HG03354 (cell line): ENCODE measurements at regions not wholly inside any gene's neighbourhood (a gene's known extent, or its start where the extent isn't known, plus 50 kb on each side); places are given as distances from the start of the nearest gene placed in this dataset.
"Not testable (repeated sequence)": the region's sequence is repeated elsewhere in the genome, so short reads cannot be mapped to it uniquely, and the experiment has no call there.

ENCODE experiments used
- ATAC-seq: cut with Tn5 transposase; IDR thresholded peaks from one replicate; pipeline ENCODE4 v1.9.1; 2021; ENCODE audit warnings: mild to moderate bottlenecking; ENCODE audit not compliant: unreplicated experiment, poor library complexity, severe bottlenecking

- no peak for ATAC-seq
These were observed 932.4 kb upstream of the MAN1A1 start for GRCh38 chr6:120282005-120282404.

- no peak for ATAC-seq
These were observed 930.1 kb upstream of the MAN1A1 start for GRCh38 chr6:120279466-120280167.

- no peak for ATAC-seq
These were observed 929.3 kb upstream of the MAN1A1 start for GRCh38 chr6:120278689-120279396.

- peak; percentile 79 for ATAC-seq
These were observed 925.0 kb upstream of the MAN1A1 start for GRCh38 chr6:120274547-120274946.

GRCh38 chr6:120273411-120273810 lies 923.9 kb upstream of the MAN1A1 start:
- ATAC-seq, result no peak

- no peak for ATAC-seq
These were observed 922.5 kb upstream of the MAN1A1 start for GRCh38 chr6:120272038-120272437.

GRCh38 chr6:120268256-120268655 lies 918.7 kb upstream of the MAN1A1 start:
- not testable (repeated sequence) for ATAC-seq

GRCh38 chr6:120262354-120262753 lies 912.8 kb upstream of the MAN1A1 start:
- no peak for ATAC-seq

GRCh38 chr6:120260636-120261035 lies 911.1 kb upstream of the MAN1A1 start:
- ATAC-seq, result no peak

GRCh38 chr6:120254651-120255050 lies 905.1 kb upstream of the MAN1A1 start:
- ATAC-seq, result no peak

GRCh38 chr6:120248451-120248850 lies 898.9 kb upstream of the MAN1A1 start:
- no peak for ATAC-seq

GRCh38 chr6:120237221-120237620 lies 887.7 kb upstream of the MAN1A1 start:
- no peak for ATAC-seq

- ATAC-seq, result no peak
These were observed 880.4 kb upstream of the MAN1A1 start for GRCh38 chr6:120230008-120230407.

- ATAC-seq, result no peak
These were observed 878.7 kb upstream of the MAN1A1 start for GRCh38 chr6:120228297-120228696.

GRCh38 chr6:120219339-120219738 lies 869.8 kb upstream of the MAN1A1 start:
- no peak for ATAC-seq

- ATAC-seq, result no peak
These were observed 864.5 kb upstream of the MAN1A1 start for GRCh38 chr6:120214088-120214499.

GRCh38 chr6:120211955-120212792 lies 862.6 kb upstream of the MAN1A1 start:
- no peak for ATAC-seq

- ATAC-seq, result peak; percentile 74
These were observed 853.3 kb upstream of the MAN1A1 start for GRCh38 chr6:120202878-120203277.

- ATAC-seq, result no peak
These were observed 851.3 kb upstream of the MAN1A1 start for GRCh38 chr6:120200853-120201252.

GRCh38 chr6:120198033-120198432 lies 848.5 kb upstream of the MAN1A1 start:
- ATAC-seq, result no peak
